ENCODE measurements at regions not wholly inside any gene's neighbourhood (a gene's known extent, or its start where the extent isn't known, plus 50 kb on each side); places are given as distances from the start of the nearest gene placed in this dataset.

- DNase-seq (ENCODE audit: low spot score in 2 of 2) (no peak), ATAC-seq (replicated peaks; ENCODE audit: extremely low read depth, poor library complexity, severe bottlenecking) (no peak)
- Mint-ChIP-seq H3K27me3 (peaks cover 68% of the 10 kb centered on the region), H3K36me3 (ENCODE audit: insufficient read depth) (no peaks in the 10 kb centered on the region), H3K9me3 (no peaks in the 10 kb centered on the region), H3K4me1 (peaks cover 7% of the 10 kb centered on the region), H3K4me3 (no peak overlapping the region), H3K27ac (ENCODE audit: low read depth) (no peak overlapping the region)
Observed at GRCh38 chr14:62118871-62119270, 356.7 kb downstream of the SNAPC1 start.

- Mint-ChIP-seq H3K4me3 (no peak overlapping the region), H3K27me3 (peaks cover 59% of the 10 kb centered on the region), H3K36me3 (ENCODE audit: insufficient read depth) (no peaks in the 10 kb centered on the region), H3K4me1 (no peaks in the 10 kb centered on the region), H3K9me3 (no peaks in the 10 kb centered on the region), H3K27ac (ENCODE audit: low read depth) (no peak overlapping the region)
- DNase-seq (ENCODE audit: low spot score in 2 of 2), result no peak
- ATAC-seq (replicated peaks; ENCODE audit: extremely low read depth, poor library complexity, severe bottlenecking), result no peak
Observed at GRCh38 chr14:62123961-62124360, 361.7 kb downstream of the SNAPC1 start.

GRCh38 chr14:62125793-62126192, 363.6 kb downstream of the SNAPC1 start:
- Mint-ChIP-seq H3K4me1 (no peaks in the 10 kb centered on the region), H3K27ac (ENCODE audit: low read depth) (no peak overlapping the region), H3K27me3 (peaks cover 61% of the 10 kb centered on the region)

GRCh38 chr14:62126879-62127478, 364.8 kb downstream of the SNAPC1 start:
- Mint-ChIP-seq H3K36me3 (ENCODE audit: insufficient read depth) (no peaks in the 10 kb centered on the region), H3K27ac (ENCODE audit: low read depth) (no peak overlapping the region), H3K4me1 (no peaks in the 10 kb centered on the region), H3K9me3 (no peaks in the 10 kb centered on the region), H3K27me3 (peaks cover 61% of the 10 kb centered on the region), H3K4me3 (no peak overlapping the region)
- ATAC-seq (replicated peaks; ENCODE audit: extremely low read depth, poor library complexity, severe bottlenecking) (no peak), DNase-seq (ENCODE audit: low spot score in 2 of 2) (no peak)

More at GRCh38 chr14:62125793-62126192, 363.6 kb downstream of the SNAPC1 start:
- Mint-ChIP-seq H3K4me3 (no peak overlapping the region), H3K36me3 (ENCODE audit: insufficient read depth) (no peaks in the 10 kb centered on the region), H3K9me3 (no peaks in the 10 kb centered on the region)
- ATAC-seq (replicated peaks; ENCODE audit: extremely low read depth, poor library complexity, severe bottlenecking) (no peak), DNase-seq (ENCODE audit: low spot score in 2 of 2) (no peak)

- no peak overlapping the region for H3K4me3 Mint-ChIP-seq
- H3K4me1 Mint-ChIP-seq, result no peaks in the 10 kb centered on the region
- no peaks in the 10 kb centered on the region for H3K9me3 Mint-ChIP-seq
- H3K27ac Mint-ChIP-seq (ENCODE audit: low read depth), result no peak overlapping the region
- ATAC-seq (replicated peaks; ENCODE audit: extremely low read depth, poor library complexity, severe bottlenecking) (no peak), DNase-seq (ENCODE audit: low spot score in 2 of 2) (no peak)
- H3K27me3 Mint-ChIP-seq, result peaks cover 74% of the 10 kb centered on the region
- H3K36me3 Mint-ChIP-seq (ENCODE audit: insufficient read depth), result no peaks in the 10 kb centered on the region
Observed at GRCh38 chr14:62130441-62130840, 368.2 kb downstream of the SNAPC1 start.

- ATAC-seq (replicated peaks; ENCODE audit: extremely low read depth, poor library complexity, severe bottlenecking), result no peak
Observed at GRCh38 chr14:62133776-62134550, 371.7 kb downstream of the SNAPC1 start.

GRCh38 chr14:62138593-62138992, 376.4 kb downstream of the SNAPC1 start:
- ATAC-seq (replicated peaks; ENCODE audit: extremely low read depth, poor library complexity, severe bottlenecking) (no peak), DNase-seq (ENCODE audit: low spot score in 2 of 2) (no peak)
- Mint-ChIP-seq H3K36me3 (ENCODE audit: insufficient read depth) (no peaks in the 10 kb centered on the region), H3K27me3 (peaks cover 74% of the 10 kb centered on the region), H3K4me3 (no peak overlapping the region), H3K9me3 (no peaks in the 10 kb centered on the region), H3K4me1 (no peaks in the 10 kb centered on the region), H3K27ac (ENCODE audit: low read depth) (no peak overlapping the region)

More at GRCh38 chr14:62133776-62134550, 371.7 kb downstream of the SNAPC1 start:
- DNase-seq (ENCODE audit: low spot score in 2 of 2), result no peak
- H3K9me3 Mint-ChIP-seq, result no peaks in the 10 kb centered on the region
- H3K4me1 Mint-ChIP-seq, result no peaks in the 10 kb centered on the region
- peaks cover 70% of the 10 kb centered on the region for H3K27me3 Mint-ChIP-seq
- H3K36me3 Mint-ChIP-seq (ENCODE audit: insufficient read depth), result no peaks in the 10 kb centered on the region
- no peak overlapping the region for H3K4me3 Mint-ChIP-seq
- H3K27ac Mint-ChIP-seq (ENCODE audit: low read depth), result no peak overlapping the region

- ATAC-seq (replicated peaks; ENCODE audit: extremely low read depth, poor library complexity, severe bottlenecking) (no peak), DNase-seq (ENCODE audit: low spot score in 2 of 2) (no peak)
- Mint-ChIP-seq H3K4me3 (no peak overlapping the region), H3K27me3 (peaks cover 70% of the 10 kb centered on the region), H3K4me1 (no peaks in the 10 kb centered on the region), H3K27ac (ENCODE audit: low read depth) (no peak overlapping the region), H3K36me3 (ENCODE audit: insufficient read depth) (no peaks in the 10 kb centered on the region), H3K9me3 (no peaks in the 10 kb centered on the region)
Observed at GRCh38 chr14:62141139-62141538, 378.9 kb downstream of the SNAPC1 start.

GRCh38 chr14:62143245-62143644, 381.0 kb downstream of the SNAPC1 start:
- Mint-ChIP-seq H3K9me3 (peaks cover 12% of the 10 kb centered on the region), H3K27me3 (peaks cover 80% of the 10 kb centered on the region), H3K4me3 (no peak overlapping the region), H3K4me1 (no peaks in the 10 kb centered on the region), H3K36me3 (ENCODE audit: insufficient read depth) (no peaks in the 10 kb centered on the region), H3K27ac (ENCODE audit: low read depth) (no peak overlapping the region)
- DNase-seq (ENCODE audit: low spot score in 2 of 2) (no peak), ATAC-seq (replicated peaks; ENCODE audit: extremely low read depth, poor library complexity, severe bottlenecking) (no peak)

- Mint-ChIP-seq H3K4me3 (no peak overlapping the region), H3K27me3 (peaks cover 85% of the 10 kb centered on the region), H3K4me1 (no peaks in the 10 kb centered on the region), H3K27ac (ENCODE audit: low read depth) (no peak overlapping the region), H3K36me3 (ENCODE audit: insufficient read depth) (no peaks in the 10 kb centered on the region), H3K9me3 (peaks cover 12% of the 10 kb centered on the region)
- ATAC-seq (replicated peaks; ENCODE audit: extremely low read depth, poor library complexity, severe bottlenecking), result no peak
- DNase-seq (ENCODE audit: low spot score in 2 of 2), result no peak
Observed at GRCh38 chr14:62144863-62145262, 382.6 kb downstream of the SNAPC1 start.

- H3K36me3 Mint-ChIP-seq (ENCODE audit: insufficient read depth), result no peaks in the 10 kb centered on the region
- DNase-seq (ENCODE audit: low spot score in 2 of 2) (no peak), ATAC-seq (replicated peaks; ENCODE audit: extremely low read depth, poor library complexity, severe bottlenecking) (no peak)
- peaks cover 74% of the 10 kb centered on the region for H3K27me3 Mint-ChIP-seq
- no peaks in the 10 kb centered on the region for H3K4me1 Mint-ChIP-seq
- no peak overlapping the region for H3K4me3 Mint-ChIP-seq
- peaks cover 12% of the 10 kb centered on the region for H3K9me3 Mint-ChIP-seq
- no peak overlapping the region for H3K27ac Mint-ChIP-seq (ENCODE audit: low read depth)
Observed at GRCh38 chr14:62146030-62146429, 383.8 kb downstream of the SNAPC1 start.

GRCh38 chr14:62156052-62156451, 393.8 kb downstream of the SNAPC1 start:
- DNase-seq (ENCODE audit: low spot score in 2 of 2), result no peak
- H3K36me3 Mint-ChIP-seq (ENCODE audit: insufficient read depth), result no peaks in the 10 kb centered on the region
- H3K27ac Mint-ChIP-seq (ENCODE audit: low read depth), result no peak overlapping the region

GRCh38 chr14:62158779-62159178, 396.6 kb downstream of the SNAPC1 start:
- Mint-ChIP-seq H3K36me3 (ENCODE audit: insufficient read depth) (no peaks in the 10 kb centered on the region), H3K9me3 (no peaks in the 10 kb centered on the region), H3K4me3 (no peak overlapping the region), H3K27me3 (peaks cover 66% of the 10 kb centered on the region), H3K27ac (ENCODE audit: low read depth) (no peak overlapping the region), H3K4me1 (no peaks in the 10 kb centered on the region)
- ATAC-seq (replicated peaks; ENCODE audit: extremely low read depth, poor library complexity, severe bottlenecking) (no peak), DNase-seq (ENCODE audit: low spot score in 2 of 2) (no peak)

More at GRCh38 chr14:62156052-62156451, 393.8 kb downstream of the SNAPC1 start:
- no peaks in the 10 kb centered on the region for H3K9me3 Mint-ChIP-seq
- peaks cover 42% of the 10 kb centered on the region for H3K27me3 Mint-ChIP-seq
- H3K4me1 Mint-ChIP-seq, result no peaks in the 10 kb centered on the region
- ATAC-seq (replicated peaks; ENCODE audit: extremely low read depth, poor library complexity, severe bottlenecking), result no peak
- no peak overlapping the region for H3K4me3 Mint-ChIP-seq

Data from central memory CD8-positive, alpha-beta T cell (primary cell).